H9 (cell line): ENCODE measurements at regions not wholly inside any gene's neighbourhood (a gene's known extent, or its start where the extent isn't known, plus 50 kb on each side); places are given as distances from the start of the nearest gene placed in this dataset.

ENCODE experiments used
- DNase-seq: peaks from one replicate; pipeline ENCODE4 v3.0.0-alpha.2; 2017
- H2AFZ ChIP-seq: one replicate; pipeline ENCODE4 v1.6.1; 2013; ENCODE audit warnings: mild to moderate bottlenecking, low read length, control low read depth, moderate library complexity
- H2AK5ac ChIP-seq: 2 replicates; pipeline ENCODE4 v1.6.1; 2013; ENCODE audit warnings: low read length, control low read depth, mixed read lengths; ENCODE audit not compliant: insufficient read length
- H2BK120ac ChIP-seq: one replicate; pipeline ENCODE4 v1.6.1; 2013; ENCODE audit warnings: low read depth, mild to moderate bottlenecking, low read length, control low read depth, inconsistent platforms; ENCODE audit not compliant: poor library complexity, severe bottlenecking
- H2BK12ac ChIP-seq: 2 replicates; pipeline ENCODE4 v1.6.1; 2013; ENCODE audit warnings: low read length, control low read depth, mixed read lengths, low read depth; ENCODE audit not compliant: insufficient read length
- H2BK15ac ChIP-seq: 2 replicates; pipeline ENCODE4 v1.6.1; 2013; ENCODE audit warnings: low read depth, low read length, control low read depth
- H2BK20ac ChIP-seq: one replicate; pipeline ENCODE4 v1.6.1; 2013; ENCODE audit warnings: low read depth, mild to moderate bottlenecking, low read length, control low read depth, inconsistent platforms; ENCODE audit not compliant: poor library complexity, severe bottlenecking
- H2BK5ac ChIP-seq: 2 replicates; pipeline ENCODE4 v1.6.1; 2013; ENCODE audit warnings: low read length, control low read depth, mixed read lengths; ENCODE audit not compliant: insufficient read length
- H3K14ac ChIP-seq: 2 replicates; pipeline ENCODE4 v1.6.1; 2013; ENCODE audit warnings: low read length, control low read depth; ENCODE audit not compliant: insufficient read depth
- H3K18ac ChIP-seq: 2 replicates; pipeline ENCODE4 v1.6.1; 2013; ENCODE audit warnings: low read depth, mild to moderate bottlenecking, mixed read lengths, low read length, control low read depth; ENCODE audit not compliant: insufficient read length
- H3K23ac ChIP-seq: 2 replicates; pipeline ENCODE4 v1.6.1; 2013; ENCODE audit warnings: low read length, control low read depth, mixed read lengths, low read depth; ENCODE audit not compliant: insufficient read length
- H3K23me2 ChIP-seq: 2 replicates; pipeline ENCODE4 v1.6.1; 2013; ENCODE audit warnings: low read depth, mild to moderate bottlenecking, mixed read lengths, low read length, control low read depth; ENCODE audit not compliant: insufficient read length, poor library complexity, severe bottlenecking
- H3K27ac ChIP-seq: 2 replicates; pipeline ENCODE4 v1.5.1; 2013; ENCODE audit warnings: low read length, control low read depth, mixed read lengths, low read depth; ENCODE audit not compliant: insufficient read length
- H3K27me3 ChIP-seq: 2 replicates; pipeline ENCODE4 v1.6.1; 2013; ENCODE audit warnings: low read length, control low read depth, inconsistent platforms; ENCODE audit not compliant: insufficient read depth
- H3K4ac ChIP-seq: 2 replicates; pipeline ENCODE4 v1.6.1; 2013; ENCODE audit warnings: low read depth, mild to moderate bottlenecking, control low read depth, inconsistent platforms, low read length, moderate library complexity
- H3K4me1 ChIP-seq: 2 replicates; pipeline ENCODE4 v1.6.1; 2013; ENCODE audit warnings: low read length, control low read depth, inconsistent platforms; ENCODE audit not compliant: insufficient read depth
- H3K4me2 ChIP-seq: 2 replicates; pipeline ENCODE4 v1.6.1; 2013; ENCODE audit warnings: low read length, control low read depth, mixed read lengths; ENCODE audit not compliant: insufficient read length, insufficient read depth
- H3K56ac ChIP-seq: 2 replicates; pipeline ENCODE4 v1.6.1; 2013; ENCODE audit warnings: low read depth, mild to moderate bottlenecking, mixed read lengths, low read length, control low read depth; ENCODE audit not compliant: insufficient read length
- H3K79me1 ChIP-seq: 2 replicates; pipeline ENCODE4 v1.6.1; 2013; ENCODE audit warnings: low read depth, mild to moderate bottlenecking, moderate library complexity, low read length, control low read depth, inconsistent platforms; ENCODE audit not compliant: insufficient read depth, poor library complexity, severe bottlenecking
- H3K79me2 ChIP-seq: 2 replicates; pipeline ENCODE4 v1.6.1; 2013; ENCODE audit warnings: low read length, control low read depth, inconsistent platforms; ENCODE audit not compliant: insufficient read depth
- H3K9ac ChIP-seq: 2 replicates; pipeline ENCODE4 v1.6.1; 2013; ENCODE audit warnings: low read length, control low read depth, mixed read lengths; ENCODE audit not compliant: insufficient read length; ENCODE audit errors: extremely low read depth
- H3K9me3 ChIP-seq: one replicate; pipeline ENCODE4 v1.6.1; 2013; ENCODE audit warnings: low read depth, low read length, inconsistent platforms; ENCODE audit not compliant: control insufficient read depth
- H3T11ph ChIP-seq: one replicate; pipeline ENCODE4 v1.6.1; 2013; ENCODE audit warnings: mild to moderate bottlenecking, low read length, control low read depth, inconsistent platforms
- H4K20me1 ChIP-seq: one replicate; pipeline ENCODE4 v1.6.1; 2013; ENCODE audit not compliant: control insufficient read depth, insufficient read length, insufficient read depth
- H4K5ac ChIP-seq: 2 replicates; pipeline ENCODE4 v1.6.1; 2013; ENCODE audit warnings: low read depth, mild to moderate bottlenecking, mixed read lengths, low read length, control low read depth; ENCODE audit not compliant: insufficient read length
- H4K8ac ChIP-seq: replicated peaks from 2 replicates; pipeline ENCODE4 v1.6.1; 2013; ENCODE audit warnings: low read length, control low read depth, mixed read lengths, low read depth; ENCODE audit not compliant: insufficient read length
- H4K91ac ChIP-seq: 2 replicates; pipeline ENCODE4 v1.6.1; 2013; ENCODE audit warnings: low read depth, mild to moderate bottlenecking, moderate library complexity, mixed read lengths, low read length, control low read depth; ENCODE audit not compliant: insufficient read length
- H3K27ac Mint-ChIP-seq, 3 experiments: 2 replicates in 2 of 3; 3 replicates in 1 of 3; pipeline ENCODE4 v1.8.0; 2020 to 2021; ENCODE audit warnings: mixed read lengths in 3 of 3, mild to moderate bottlenecking in 1 of 3, moderate library complexity in 1 of 3
- H3K27me3 Mint-ChIP-seq: 2 replicates; pipeline ENCODE4 v1.8.0; 2021; ENCODE audit warnings: low read depth, mild to moderate bottlenecking, moderate library complexity, mixed read lengths
- H3K36me3 Mint-ChIP-seq, 3 experiments: 2 replicates in 2 of 3; 3 replicates in 1 of 3; pipeline ENCODE4 v1.8.0; 2020 to 2021; ENCODE audit warnings: low read depth in 3 of 3, mixed read lengths in 3 of 3; ENCODE audit not compliant: insufficient read depth in 1 of 3
- H3K4me1 Mint-ChIP-seq, 2 experiments: 2 replicates each; pipeline ENCODE4 v1.8.0; 2020; ENCODE audit warnings: mixed read lengths in 2 of 2
- H3K4me3 Mint-ChIP-seq, 2 experiments: 2 replicates in 1 of 2; 3 replicates in 1 of 2; pipeline ENCODE4 v1.8.0; 2020 to 2021; ENCODE audit warnings: mild to moderate bottlenecking in 2 of 2, mixed read lengths in 2 of 2, moderate library complexity in 1 of 2
- H3K9me3 Mint-ChIP-seq, 2 experiments: 2 replicates in 1 of 2; 3 replicates in 1 of 2; pipeline ENCODE4 v1.8.0; 2020; ENCODE audit warnings: mild to moderate bottlenecking in 2 of 2, mixed read lengths in 2 of 2, moderate library complexity in 1 of 2
- WGBS: extraction: QIAGEN DNeasy Blood & Tissue Kit; methylation state at CpG from one replicate; pipeline ENCODE4 v1.1.7; 2013; ENCODE audit warnings: missing lambda C conversion rate, low lambda C conversion rate, mixed read lengths; ENCODE audit not compliant: insufficient read length; ENCODE audit errors: extremely low coverage; 5-methylcytosine and 5-hydroxymethylcytosine counted together
- TF ChIP-seq, protein P1 (sequence below): fragments of 200-600 bp; sonication (generic); conservative IDR thresholded peaks from 3 replicates; pipeline ENCODE4 v1.8.0; 2021; ENCODE audit warnings: antibody characterized with exemption, mild to moderate bottlenecking

DNA sequence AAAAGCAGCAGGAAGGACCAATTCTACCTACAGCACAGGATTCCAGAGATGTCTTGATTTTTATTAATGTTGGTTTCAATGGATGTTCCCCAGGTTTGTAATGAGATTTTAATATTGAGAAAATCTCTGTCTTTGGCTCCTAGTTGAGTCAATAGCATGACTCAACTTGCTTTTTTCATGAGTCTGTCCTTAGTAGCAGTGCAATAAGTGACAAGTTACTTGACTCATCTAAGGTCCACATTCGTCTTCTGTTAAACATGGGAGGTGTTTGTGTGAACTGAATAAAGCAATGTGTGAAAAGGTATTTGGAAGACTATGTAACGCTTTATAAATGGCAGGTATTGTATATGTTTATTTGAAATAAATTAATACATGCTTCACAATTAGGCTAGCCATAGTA lies 645.0 kb upstream of the PTBP2 start:
- H3K27ac ChIP-seq, result no peak overlapping the region
- no peak overlapping the region for H2AFZ ChIP-seq
- no peak overlapping the region for H2BK5ac ChIP-seq
- H3K14ac ChIP-seq, result no peak overlapping the region
- no peak overlapping the region for H4K91ac ChIP-seq
- TF ChIP-seq, protein P1, sequence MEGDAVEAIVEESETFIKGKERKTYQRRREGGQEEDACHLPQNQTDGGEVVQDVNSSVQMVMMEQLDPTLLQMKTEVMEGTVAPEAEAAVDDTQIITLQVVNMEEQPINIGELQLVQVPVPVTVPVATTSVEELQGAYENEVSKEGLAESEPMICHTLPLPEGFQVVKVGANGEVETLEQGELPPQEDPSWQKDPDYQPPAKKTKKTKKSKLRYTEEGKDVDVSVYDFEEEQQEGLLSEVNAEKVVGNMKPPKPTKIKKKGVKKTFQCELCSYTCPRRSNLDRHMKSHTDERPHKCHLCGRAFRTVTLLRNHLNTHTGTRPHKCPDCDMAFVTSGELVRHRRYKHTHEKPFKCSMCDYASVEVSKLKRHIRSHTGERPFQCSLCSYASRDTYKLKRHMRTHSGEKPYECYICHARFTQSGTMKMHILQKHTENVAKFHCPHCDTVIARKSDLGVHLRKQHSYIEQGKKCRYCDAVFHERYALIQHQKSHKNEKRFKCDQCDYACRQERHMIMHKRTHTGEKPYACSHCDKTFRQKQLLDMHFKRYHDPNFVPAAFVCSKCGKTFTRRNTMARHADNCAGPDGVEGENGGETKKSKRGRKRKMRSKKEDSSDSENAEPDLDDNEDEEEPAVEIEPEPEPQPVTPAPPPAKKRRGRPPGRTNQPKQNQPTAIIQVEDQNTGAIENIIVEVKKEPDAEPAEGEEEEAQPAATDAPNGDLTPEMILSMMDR, result no peak
- H3K27me3 ChIP-seq, result no peaks in the 10 kb centered on the region
- no peak overlapping the region for H3K4me2 ChIP-seq
- H3K9me3 Mint-ChIP-seq, result peaks cover 1 to 3% of the 10 kb centered on the region in 2 experiments; a peak in 3 of 5 replicates
- no peaks in the 10 kb centered on the region for H3K9me3 ChIP-seq
- WGBS, result no CpG with 5 or more reads among the region's 2 CpGs
- H4K20me1 ChIP-seq, result no peaks in the 10 kb centered on the region
- H4K8ac ChIP-seq, result no peak overlapping the region
- no peaks in the 10 kb centered on the region for H3K27me3 Mint-ChIP-seq
- no peaks in the 10 kb centered on the region for H3K4me1 Mint-ChIP-seq
- H3K23ac ChIP-seq, result no peak overlapping the region
- H3T11ph ChIP-seq, result no peak overlapping the region
- no peak overlapping the region for H2BK12ac ChIP-seq
- H2BK15ac ChIP-seq, result no peak overlapping the region
- no peak overlapping the region for H3K9ac ChIP-seq
- H2AK5ac ChIP-seq, result no peak overlapping the region
- H2BK20ac ChIP-seq, result no peak overlapping the region
- H3K4ac ChIP-seq, result no peak overlapping the region
- H3K23me2 ChIP-seq, result no peaks in the 10 kb centered on the region
- H3K18ac ChIP-seq, result no peak overlapping the region
- no peak overlapping the region for H4K5ac ChIP-seq
- H3K4me3 Mint-ChIP-seq, result no peak overlapping the region
- no peak overlapping the region for H3K56ac ChIP-seq
- no peaks in the 10 kb centered on the region for H3K79me1 ChIP-seq
- no peak overlapping the region for H2BK120ac ChIP-seq
- no peaks in the 10 kb centered on the region for H3K4me1 ChIP-seq
- no peaks in the 10 kb centered on the region for H3K79me2 ChIP-seq
- H3K36me3 Mint-ChIP-seq, result no peaks in the 10 kb centered on the region; a peak in 3 of 7 replicates
- no peak for DNase-seq
- H3K27ac Mint-ChIP-seq, result no peak overlapping the region
